ENCODE measurements at regions not wholly inside any gene's neighbourhood (a gene's known extent, or its start where the extent isn't known, plus 50 kb on each side); places are given as distances from the start of the nearest gene placed in this dataset.

- H3K27ac ChIP-seq = no peak overlapping the region
- no peak for TF ChIP-seq CTCF (IDR thresholded peaks at IDR 0.05)
- no peak overlapping the region for H3K4me3 ChIP-seq
- no peak for DNase-seq (ENCODE audit: low spot score)
Observed at GRCh38 chr16:63982741-63983140, 1139.1 kb downstream of the CDH11 start.

- DNase-seq (ENCODE audit: low spot score) = no peak
- H3K4me3 ChIP-seq = no peak overlapping the region
- no peak for TF ChIP-seq CTCF (IDR thresholded peaks at IDR 0.05)
- H3K27ac ChIP-seq = no peak overlapping the region
Observed at GRCh38 chr16:63982110-63982509, 1139.8 kb downstream of the CDH11 start.

GRCh38 chr16:63981639-63982038, 1140.2 kb downstream of the CDH11 start:
- no peak for DNase-seq (ENCODE audit: low spot score)
- TF ChIP-seq CTCF (IDR thresholded peaks at IDR 0.05) = no peak
- no peak overlapping the region for H3K4me3 ChIP-seq
- no peak overlapping the region for H3K27ac ChIP-seq

- no peak overlapping the region for H3K27ac ChIP-seq
- no peak for TF ChIP-seq CTCF (IDR thresholded peaks at IDR 0.05)
- DNase-seq (ENCODE audit: low spot score) = no peak
Observed at GRCh38 chr16:63980763-63981162, 1141.1 kb downstream of the CDH11 start.

GRCh38 chr16:63978240-63978639, 1143.6 kb downstream of the CDH11 start:
- TF ChIP-seq CTCF (IDR thresholded peaks at IDR 0.05) = no peak
- no peak overlapping the region for H3K4me3 ChIP-seq
- H3K27ac ChIP-seq = no peak overlapping the region
- DNase-seq (ENCODE audit: low spot score) = no peak

More at GRCh38 chr16:63980763-63981162, 1141.1 kb downstream of the CDH11 start:
- H3K4me3 ChIP-seq = no peak overlapping the region

GRCh38 chr16:63976345-63976744, 1145.5 kb downstream of the CDH11 start:
- no peak overlapping the region for H3K4me3 ChIP-seq
- no peak for DNase-seq (ENCODE audit: low spot score)
- no peak for TF ChIP-seq CTCF (IDR thresholded peaks at IDR 0.05)
- H3K27ac ChIP-seq = no peak overlapping the region

GRCh38 chr16:63975669-63976068, 1146.2 kb downstream of the CDH11 start:
- Histone ChIP-seq H3K4me3 (no peak overlapping the region), H3K27ac (no peak overlapping the region)
- TF ChIP-seq CTCF (IDR thresholded peaks at IDR 0.05) = no peak
- no peak for DNase-seq (ENCODE audit: low spot score)
